DND-41 (cell line): ENCODE measurements at regions not wholly inside any gene's neighbourhood (a gene's known extent, or its start where the extent isn't known, plus 50 kb on each side); places are given as distances from the start of the nearest gene placed in this dataset.

ENCODE experiments used
- ATAC-seq: fragments of 200-7000 bp; cut with Tn5 transposase; 3 replicates; pipeline ENCODE4 v1.9.1; 2021; ENCODE audit warnings: low read depth; ENCODE audit not compliant: insufficient read depth
- DNase-seq: peaks from one replicate; pipeline ENCODE4 v3.0.0-alpha.2; 2020
- H2AFZ ChIP-seq: 2 replicates; pipeline ENCODE4 v1.6.0; 2012; ENCODE audit warnings: low read depth, low read length
- H3K27ac ChIP-seq: 2 replicates; pipeline ENCODE4 v1.5.1; 2012; ENCODE audit warnings: low read length, inconsistent platforms
- H3K27me3 ChIP-seq: fragments of 200-600 bp; sonication (generic); 2 replicates; pipeline ENCODE4 v1.6.0; 2012; ENCODE audit warnings: low read length, mild to moderate bottlenecking, inconsistent platforms; ENCODE audit not compliant: insufficient read depth, poor library complexity
- H3K36me3 ChIP-seq: 2 replicates; pipeline ENCODE4 v1.5.1; 2012; ENCODE audit warnings: low read length, inconsistent platforms; ENCODE audit not compliant: insufficient read depth
- H3K4me1 ChIP-seq: 2 replicates; pipeline ENCODE4 v1.5.1; 2012; ENCODE audit warnings: mild to moderate bottlenecking, low read length; ENCODE audit not compliant: insufficient read depth
- H3K4me2 ChIP-seq: 2 replicates; pipeline ENCODE4 v1.6.0; 2012; ENCODE audit warnings: mild to moderate bottlenecking, moderate library complexity, low read length, inconsistent platforms; ENCODE audit not compliant: insufficient read depth
- H3K4me3 ChIP-seq, 2 experiments: fragments of 200-600 bp in 1 of 2; shearing (Covaris generic) in 1 of 2; 2 replicates each; pipeline ENCODE4 v1.5.1; 2012 to 2016; ENCODE audit warnings: inconsistent platforms in 2 of 2, low read length in 2 of 2, mild to moderate bottlenecking in 2 of 2, low read depth in 1 of 2, moderate library complexity in 1 of 2
- H3K79me2 ChIP-seq: 2 replicates; pipeline ENCODE4 v1.6.0; 2012; ENCODE audit warnings: low read length, inconsistent platforms; ENCODE audit not compliant: insufficient read depth
- H3K9ac ChIP-seq: 2 replicates; pipeline ENCODE4 v1.6.0; 2012; ENCODE audit warnings: low read depth, mild to moderate bottlenecking, inconsistent platforms, low read length, moderate library complexity
- H3K9me3 ChIP-seq: 2 replicates; pipeline ENCODE4 v1.5.1; 2012; ENCODE audit warnings: low read length, moderate library complexity, mild to moderate bottlenecking, inconsistent platforms; ENCODE audit not compliant: insufficient read depth, severe bottlenecking
- H4K20me1 ChIP-seq: 2 replicates; pipeline ENCODE4 v1.6.0; 2012; ENCODE audit warnings: low read length; ENCODE audit not compliant: insufficient read depth
- EZH2 ChIP-seq: IDR thresholded peaks from 3 replicates; pipeline ENCODE4 v1.6.1; 2012; ENCODE audit warnings: borderline replicate concordance, low read depth, mild to moderate bottlenecking, moderate library complexity, low read length, inconsistent platforms; ENCODE audit not compliant: severe bottlenecking
- TF ChIP-seq, protein P1 (sequence below): IDR thresholded peaks from 2 replicates; pipeline ENCODE4 v1.5.1; 2012; ENCODE audit warnings: borderline replicate concordance, low read length, moderate library complexity, mild to moderate bottlenecking; ENCODE audit not compliant: poor library complexity, severe bottlenecking; ENCODE audit errors: extremely low read depth

DNA sequence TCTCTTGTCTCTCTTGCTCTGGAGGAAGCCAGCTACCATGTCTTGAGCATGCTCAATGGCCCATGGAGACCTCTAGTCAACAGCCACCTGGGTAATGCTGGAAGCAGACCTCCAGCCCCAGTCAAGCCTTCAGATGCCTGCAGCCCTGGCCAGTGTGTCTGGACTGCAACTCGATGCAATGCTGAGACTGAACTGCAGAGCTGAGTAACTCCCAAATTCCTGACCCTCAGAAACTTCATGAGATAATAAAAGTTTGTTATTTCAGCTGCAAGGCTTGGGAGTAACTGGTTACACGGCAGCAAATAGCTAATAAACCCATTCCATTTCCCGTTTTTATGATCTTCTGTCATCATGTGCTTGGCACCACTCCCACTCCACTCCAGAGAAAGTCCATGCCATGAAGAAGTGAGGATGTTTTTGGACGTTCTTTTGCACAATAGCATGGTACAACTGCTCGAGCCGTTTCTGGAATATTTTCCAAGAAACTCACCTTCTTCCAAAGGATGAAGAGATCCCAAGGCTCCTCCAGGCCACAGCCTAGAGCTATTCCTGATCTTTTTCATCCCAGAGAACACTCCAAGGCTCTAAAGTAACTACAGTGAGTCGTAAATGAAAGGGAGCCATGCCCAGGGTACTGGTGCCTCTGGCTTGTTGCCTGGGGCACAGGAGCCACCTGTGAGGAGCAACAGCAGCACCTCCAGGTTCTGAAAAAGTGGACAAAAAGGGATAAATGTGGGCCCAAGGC is 72.0 kb upstream of the KLF13 start:
- no peaks in the 10 kb centered on the region for H3K9me3 ChIP-seq
- no peak overlapping the region for H3K9ac ChIP-seq
- no peak overlapping the region for H2AFZ ChIP-seq
- no peaks in the 10 kb centered on the region for H3K27me3 ChIP-seq
- no peak for DNase-seq
- no peak for ATAC-seq
- no peak overlapping the region for H3K4me3 ChIP-seq
- no peaks in the 10 kb centered on the region for H3K36me3 ChIP-seq
- no peak overlapping the region for H3K4me2 ChIP-seq
- no peaks in the 10 kb centered on the region for H4K20me1 ChIP-seq
- no peak for TF ChIP-seq EZH2
- TF ChIP-seq, protein P1, sequence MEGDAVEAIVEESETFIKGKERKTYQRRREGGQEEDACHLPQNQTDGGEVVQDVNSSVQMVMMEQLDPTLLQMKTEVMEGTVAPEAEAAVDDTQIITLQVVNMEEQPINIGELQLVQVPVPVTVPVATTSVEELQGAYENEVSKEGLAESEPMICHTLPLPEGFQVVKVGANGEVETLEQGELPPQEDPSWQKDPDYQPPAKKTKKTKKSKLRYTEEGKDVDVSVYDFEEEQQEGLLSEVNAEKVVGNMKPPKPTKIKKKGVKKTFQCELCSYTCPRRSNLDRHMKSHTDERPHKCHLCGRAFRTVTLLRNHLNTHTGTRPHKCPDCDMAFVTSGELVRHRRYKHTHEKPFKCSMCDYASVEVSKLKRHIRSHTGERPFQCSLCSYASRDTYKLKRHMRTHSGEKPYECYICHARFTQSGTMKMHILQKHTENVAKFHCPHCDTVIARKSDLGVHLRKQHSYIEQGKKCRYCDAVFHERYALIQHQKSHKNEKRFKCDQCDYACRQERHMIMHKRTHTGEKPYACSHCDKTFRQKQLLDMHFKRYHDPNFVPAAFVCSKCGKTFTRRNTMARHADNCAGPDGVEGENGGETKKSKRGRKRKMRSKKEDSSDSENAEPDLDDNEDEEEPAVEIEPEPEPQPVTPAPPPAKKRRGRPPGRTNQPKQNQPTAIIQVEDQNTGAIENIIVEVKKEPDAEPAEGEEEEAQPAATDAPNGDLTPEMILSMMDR = no peak
- H3K4me1 ChIP-seq = peaks cover 5% of the 10 kb centered on the region; the same call in 1 of the 2 replicates
- no peak overlapping the region for H3K27ac ChIP-seq
- no peaks in the 10 kb centered on the region for H3K79me2 ChIP-seq

DNA sequence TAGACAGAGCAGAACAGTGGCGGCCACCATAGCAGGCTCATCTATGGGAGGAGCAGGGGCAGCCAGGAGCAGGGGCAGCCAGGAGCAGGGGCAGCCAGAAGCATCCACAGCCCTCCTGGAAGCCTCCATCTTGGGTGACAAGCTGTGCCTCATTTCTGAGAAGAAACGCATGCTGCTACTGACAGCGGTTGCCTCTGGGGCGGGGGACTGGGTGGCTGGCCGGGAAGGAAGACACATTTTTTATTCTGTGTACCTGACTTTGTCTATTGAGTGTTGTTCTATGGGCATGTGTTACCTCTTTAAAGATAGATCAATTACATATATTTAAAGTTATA is 71.5 kb upstream of the KLF13 start:
- Histone ChIP-seq H3K36me3 (no peaks in the 10 kb centered on the region), H3K27me3 (no peaks in the 10 kb centered on the region), H4K20me1 (no peaks in the 10 kb centered on the region), H3K27ac (no peak overlapping the region), H2AFZ (no peak overlapping the region), H3K9me3 (no peaks in the 10 kb centered on the region), H3K4me3 (no peak overlapping the region), H3K4me1 (peaks cover 5% of the 10 kb centered on the region; the same call in 1 of the 2 replicates), H3K4me2 (no peak overlapping the region), H3K9ac (no peak overlapping the region), H3K79me2 (no peaks in the 10 kb centered on the region)
- ATAC-seq (no peak), DNase-seq (no peak)
- TF ChIP-seq, protein P1 = no peak
- no peak for TF ChIP-seq EZH2

- ATAC-seq = no peak
- TF ChIP-seq EZH2 = no peak
- TF ChIP-seq, protein P1 = no peak
- Histone ChIP-seq H3K4me1 (peaks cover 5% of the 10 kb centered on the region; the same call in 1 of the 2 replicates), H3K9me3 (no peaks in the 10 kb centered on the region), H3K9ac (no peak overlapping the region), H3K4me2 (no peak overlapping the region), H4K20me1 (no peaks in the 10 kb centered on the region), H3K36me3 (no peaks in the 10 kb centered on the region), H3K79me2 (no peaks in the 10 kb centered on the region), H3K27ac (no peak overlapping the region), H3K27me3 (no peaks in the 10 kb centered on the region), H2AFZ (no peak overlapping the region), H3K4me3 (no peak overlapping the region)
- no peak for DNase-seq
Measured at GRCh38 chr15:31255732-31256377, 70.8 kb upstream of the KLF13 start.
